GM12878 (cell line): ENCODE measurements at regions not wholly inside any gene's neighbourhood (a gene's known extent, or its start where the extent isn't known, plus 50 kb on each side); places are given as distances from the start of the nearest gene placed in this dataset.

Experiments
- ATAC-seq: fragments of 200-7000 bp; cut with Tn5 transposase; 3 replicates; pipeline ENCODE4 v1.9.1; 2020; ENCODE audit warnings: mild to moderate bottlenecking, moderate library complexity
- BruUV-seq: library from RNA; stranded (reverse); fragments of 400-500 nt; replicated peaks from 2 replicates; lab custom pipeline; 2021; lab: Mats Ljungman, UMichigan
- CTCF ChIA-PET: fragments of 300-600 bp; sonication (Branson Sonifier 250); formaldehyde crosslinking; extraction: SDS; loops from one replicate; lab custom pipeline; 2021; ENCODE audit warnings: inconsistent platforms; lab: Yijun Ruan, JAX
- POLR2A ChIA-PET: fragments of 350-600 bp; formaldehyde crosslinking; extraction: SDS; loops from one replicate; lab custom pipeline; 2021; ENCODE audit warnings: inconsistent platforms; lab: Charles Lee
- RAD21 ChIA-PET: fragments of 300-600 bp; sonication (Branson Sonifier 250); formaldehyde crosslinking; loops from one replicate; lab custom pipeline; 2023; ENCODE audit warnings: antibody characterized with exemption; ENCODE audit not compliant: unreplicated experiment; lab: Charles Lee
- SMC1A ChIA-PET: fragments of 300-600 bp; sonication (Branson Sonifier 250); formaldehyde crosslinking; loops from one replicate; lab custom pipeline; 2023; ENCODE audit not compliant: unreplicated experiment, uncharacterized antibody; lab: Charles Lee
- DNase-seq: peaks from one replicate; pipeline ENCODE4 v3.0.0-alpha.2; 2011; ENCODE audit warnings: low read depth, low spot score
- FAIRE-seq: peaks from 3 replicates; lab custom pipeline; 2011; peaks lifted over from hg19 to GRCh38; lab: Jason Lieb, UNC
- H2AFZ ChIP-seq: 2 replicates; pipeline ENCODE4 v1.6.0; 2011; ENCODE audit warnings: low read depth, low read length, control low read depth; ENCODE audit not compliant: control insufficient read depth
- H3K27ac ChIP-seq: 2 replicates; pipeline ENCODE4 v1.5.1; 2011; ENCODE audit warnings: control low read depth; ENCODE audit not compliant: control insufficient read depth, insufficient read depth
- H3K27me3 ChIP-seq, 2 experiments: replicated peaks in 1 of 2; 2 replicates each; pipeline versions ENCODE4 v1.6.0 to v1.6.1; 2011; ENCODE audit warnings: low read length in 1 of 2; ENCODE audit not compliant: control insufficient read depth in 2 of 2, insufficient read depth in 2 of 2
- H3K36me3 ChIP-seq, 2 experiments: 2 replicates each; pipeline ENCODE4 v1.5.1; 2011; ENCODE audit warnings: low read length in 1 of 2; ENCODE audit not compliant: control insufficient read depth in 2 of 2, insufficient read depth in 2 of 2
- H3K4me1 ChIP-seq: 2 replicates; pipeline ENCODE4 v1.6.1; 2011; ENCODE audit warnings: mild to moderate bottlenecking, low read length, moderate library complexity, mixed read lengths; ENCODE audit not compliant: control insufficient read depth, insufficient read depth
- H3K4me2 ChIP-seq: 2 replicates; pipeline ENCODE4 v1.6.0; 2011; ENCODE audit warnings: control low read depth; ENCODE audit not compliant: control insufficient read depth, insufficient read depth
- H3K4me3 ChIP-seq: fragments of 200-600 bp; sonication (generic); 2 replicates; pipeline ENCODE4 v1.5.1; 2016
- H3K79me2 ChIP-seq: 2 replicates; pipeline ENCODE4 v1.6.0; 2011; ENCODE audit warnings: low read length; ENCODE audit not compliant: control insufficient read depth, insufficient read depth
- H3K9ac ChIP-seq: 2 replicates; pipeline ENCODE4 v1.8.0; 2011; ENCODE audit warnings: low read length, control low read depth, mixed read lengths; ENCODE audit not compliant: control insufficient read depth, insufficient read depth
- H3K9me3 ChIP-seq: replicated peaks from 3 replicates; pipeline ENCODE4 v1.5.1; 2011; ENCODE audit warnings: mild to moderate bottlenecking, low read length; ENCODE audit not compliant: control insufficient read depth, insufficient read depth
- H4K20me1 ChIP-seq: 2 replicates; pipeline ENCODE4 v1.6.0; 2011; ENCODE audit not compliant: control insufficient read depth, insufficient read depth
- ASH2L ChIP-seq: fragments of 300-600, 200-600 bp; sonication (generic); IDR thresholded peaks from 2 replicates; pipeline ENCODE4 v1.6.1; 2017; ENCODE audit warnings: low read depth, mild to moderate bottlenecking, borderline replicate concordance
- BRCA1 ChIP-seq: IDR thresholded peaks from 2 replicates; pipeline ENCODE4 v1.6.1; 2011; ENCODE audit warnings: low read depth, low read length, improper control_type of control experiment
- GATAD2B ChIP-seq: fragments of 450-650 bp; conservative IDR thresholded peaks from 2 replicates; pipeline ENCODE4 v1.6.1; 2017; ENCODE audit warnings: low read depth, mild to moderate bottlenecking, moderate library complexity
- NBN ChIP-seq: fragments of 450-650 bp; IDR thresholded peaks from 2 replicates; pipeline ENCODE4 v1.6.1; 2016
- RAD21 ChIP-seq: IDR thresholded peaks from 2 replicates; pipeline ENCODE4 v1.6.1; 2011; ENCODE audit warnings: mild to moderate bottlenecking, low read depth, low read length, moderate library complexity; ENCODE audit not compliant: insufficient read depth
- RCOR1 ChIP-seq: conservative IDR thresholded peaks from 2 replicates; pipeline ENCODE4 v1.6.1; 2012; ENCODE audit warnings: low read depth, low read length, improper control_type of control experiment
- RUNX3 ChIP-seq: IDR thresholded peaks from 2 replicates; pipeline ENCODE4 v1.6.1; 2012; ENCODE audit warnings: low read length, inconsistent platforms
- TBL1XR1 ChIP-seq: IDR thresholded peaks from 2 replicates; pipeline ENCODE4 v1.6.1; 2012; ENCODE audit warnings: low read depth, low read length, improper control_type of control experiment
- ZNF207 ChIP-seq: fragments of 450-650 bp; IDR thresholded peaks from 2 replicates; pipeline ENCODE4 v1.6.1; 2014; ENCODE audit warnings: antibody characterized with exemption, mild to moderate bottlenecking, borderline replicate concordance
- ZZZ3 ChIP-seq: IDR thresholded peaks from 2 replicates; pipeline ENCODE4 v1.6.1; 2011; ENCODE audit warnings: low read depth; ENCODE audit not compliant: control insufficient read depth, insufficient read length
- WGBS: methylation state at CpG from one replicate; pipeline ENCODE4 v1.1.6; 2016; ENCODE audit warnings: low lambda C conversion rate; ENCODE audit not compliant: insufficient replicate concordance, insufficient coverage; ENCODE audit errors: missing lambda C conversion rate; 5-methylcytosine and 5-hydroxymethylcytosine counted together
- in situ Hi-C: fragments of 300-500 bp; cut with MboI; formaldehyde crosslinking; loops from 9 replicates; pipeline ENCODE4 v1.14.3; 2018; ENCODE audit warnings: mixed read lengths
- intact Hi-C: fragments of 100-400 bp; cut with micrococcal nuclease; formaldehyde crosslinking; loops from one replicate; pipeline ENCODE4 v1.14.2; 2022; ENCODE audit not compliant: unreplicated experiment
- TF ChIP-seq, protein P1 (sequence below): fragments of 450-650 bp; IDR thresholded peaks from 2 replicates; pipeline ENCODE4 v1.6.1; 2017; ENCODE audit warnings: mild to moderate bottlenecking, low read depth, inconsistent platforms; ENCODE audit not compliant: poor library complexity, severe bottlenecking
- TF ChIP-seq, protein P2 (sequence below): IDR thresholded peaks from 2 replicates; pipeline ENCODE4 v1.6.1; 2012; ENCODE audit warnings: low read depth, low read length, improper control_type of control experiment
- TF ChIP-seq, protein P3 (sequence below): fragments of 450-650 bp; IDR thresholded peaks from 2 replicates; pipeline ENCODE4 v1.6.1; 2016; ENCODE audit warnings: mild to moderate bottlenecking

DNA sequence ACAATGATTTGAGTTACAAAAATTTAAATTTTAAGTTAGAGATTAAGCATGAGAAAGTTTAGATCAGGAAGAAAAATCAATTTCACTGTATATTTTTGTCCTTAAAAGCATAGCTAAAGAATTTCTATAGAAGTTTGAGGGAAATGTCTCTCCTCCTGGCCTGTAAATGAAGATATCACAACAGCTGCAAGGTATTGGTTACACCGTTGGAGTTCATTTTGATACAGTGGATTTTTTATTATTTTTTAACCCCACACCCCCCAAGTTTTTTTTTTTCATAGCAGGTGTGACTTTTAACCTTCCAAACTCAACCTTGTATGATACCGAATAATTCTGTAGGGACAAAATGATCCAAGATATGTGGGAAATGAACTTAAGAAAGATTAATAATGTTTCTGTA is 156.3 kb downstream of the DISP1 start:
- Histone ChIP-seq H3K27ac (no peak overlapping the region), H3K9me3 (no peaks in the 10 kb centered on the region), H4K20me1 (no peaks in the 10 kb centered on the region), H3K4me1 (no peaks in the 10 kb centered on the region), H3K4me3 (no peak overlapping the region), H3K4me2 (no peak overlapping the region), H2AFZ (no peak overlapping the region), H3K79me2 (no peaks in the 10 kb centered on the region), H3K36me3 (no peaks in the 10 kb centered on the region), H3K27me3 (no peaks in the 10 kb centered on the region), H3K9ac (no peak overlapping the region)
- ChIA-PET POLR2A (no interaction called here), RAD21 (no interaction called here), CTCF (interaction anchor here (0.7 kb wide), 1 partner anchor 142 kb away, joined by 3 read pairs; no protein-coding TSS in a partner anchor), SMC1A (no interaction called here)
- FAIRE-seq = no peak
- WGBS = 75% methylated on average over 2 of the region's 2 CpGs
- no TSS peak for BruUV-seq
- no peak for ATAC-seq
- DNase-seq = no peak
- intact Hi-C loops = no loop called here
- in situ Hi-C loops = no loop called here
- TF ChIP-seq GATAD2B = no peak
- no peak for TF ChIP-seq RUNX3

DNA sequence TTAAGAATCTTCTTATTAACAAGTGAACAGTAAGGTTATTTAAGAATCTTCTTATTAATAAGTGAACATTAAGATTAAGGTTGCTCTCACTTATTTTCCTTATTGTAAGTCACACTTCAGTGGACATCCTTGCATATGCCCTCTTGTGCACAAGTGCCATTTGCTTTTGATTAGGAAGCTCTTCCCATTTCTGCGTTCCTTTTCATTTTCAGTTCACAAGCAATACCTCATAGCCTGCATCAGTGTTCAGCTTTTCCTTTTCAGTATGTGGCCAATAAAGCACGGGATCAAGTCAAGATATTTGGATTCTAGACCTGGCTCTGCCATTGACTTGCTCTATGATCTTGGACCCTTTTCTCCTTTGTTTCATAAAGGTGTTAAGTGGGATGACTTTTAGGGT is 158.7 kb downstream of the DISP1 start:
- 50% methylated on average over 2 of the region's 2 CpGs for WGBS
- TF ChIP-seq ZNF207 = no peak
- TF ChIP-seq RAD21 = no peak
- TF ChIP-seq, protein P1, sequence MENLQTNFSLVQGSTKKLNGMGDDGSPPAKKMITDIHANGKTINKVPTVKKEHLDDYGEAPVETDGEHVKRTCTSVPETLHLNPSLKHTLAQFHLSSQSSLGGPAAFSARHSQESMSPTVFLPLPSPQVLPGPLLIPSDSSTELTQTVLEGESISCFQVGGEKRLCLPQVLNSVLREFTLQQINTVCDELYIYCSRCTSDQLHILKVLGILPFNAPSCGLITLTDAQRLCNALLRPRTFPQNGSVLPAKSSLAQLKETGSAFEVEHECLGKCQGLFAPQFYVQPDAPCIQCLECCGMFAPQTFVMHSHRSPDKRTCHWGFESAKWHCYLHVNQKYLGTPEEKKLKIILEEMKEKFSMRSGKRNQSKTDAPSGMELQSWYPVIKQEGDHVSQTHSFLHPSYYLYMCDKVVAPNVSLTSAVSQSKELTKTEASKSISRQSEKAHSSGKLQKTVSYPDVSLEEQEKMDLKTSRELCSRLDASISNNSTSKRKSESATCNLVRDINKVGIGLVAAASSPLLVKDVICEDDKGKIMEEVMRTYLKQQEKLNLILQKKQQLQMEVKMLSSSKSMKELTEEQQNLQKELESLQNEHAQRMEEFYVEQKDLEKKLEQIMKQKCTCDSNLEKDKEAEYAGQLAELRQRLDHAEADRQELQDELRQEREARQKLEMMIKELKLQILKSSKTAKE = no peak
- no peak for TF ChIP-seq RCOR1
- no peak for TF ChIP-seq BRCA1
- TF ChIP-seq, protein P2, sequence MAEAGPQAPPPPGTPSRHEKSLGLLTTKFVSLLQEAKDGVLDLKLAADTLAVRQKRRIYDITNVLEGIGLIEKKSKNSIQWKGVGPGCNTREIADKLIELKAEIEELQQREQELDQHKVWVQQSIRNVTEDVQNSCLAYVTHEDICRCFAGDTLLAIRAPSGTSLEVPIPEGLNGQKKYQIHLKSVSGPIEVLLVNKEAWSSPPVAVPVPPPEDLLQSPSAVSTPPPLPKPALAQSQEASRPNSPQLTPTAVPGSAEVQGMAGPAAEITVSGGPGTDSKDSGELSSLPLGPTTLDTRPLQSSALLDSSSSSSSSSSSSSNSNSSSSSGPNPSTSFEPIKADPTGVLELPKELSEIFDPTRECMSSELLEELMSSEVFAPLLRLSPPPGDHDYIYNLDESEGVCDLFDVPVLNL = no peak
- no peak for TF ChIP-seq NBN
- no peak for TF ChIP-seq ASH2L
- TF ChIP-seq, protein P3, sequence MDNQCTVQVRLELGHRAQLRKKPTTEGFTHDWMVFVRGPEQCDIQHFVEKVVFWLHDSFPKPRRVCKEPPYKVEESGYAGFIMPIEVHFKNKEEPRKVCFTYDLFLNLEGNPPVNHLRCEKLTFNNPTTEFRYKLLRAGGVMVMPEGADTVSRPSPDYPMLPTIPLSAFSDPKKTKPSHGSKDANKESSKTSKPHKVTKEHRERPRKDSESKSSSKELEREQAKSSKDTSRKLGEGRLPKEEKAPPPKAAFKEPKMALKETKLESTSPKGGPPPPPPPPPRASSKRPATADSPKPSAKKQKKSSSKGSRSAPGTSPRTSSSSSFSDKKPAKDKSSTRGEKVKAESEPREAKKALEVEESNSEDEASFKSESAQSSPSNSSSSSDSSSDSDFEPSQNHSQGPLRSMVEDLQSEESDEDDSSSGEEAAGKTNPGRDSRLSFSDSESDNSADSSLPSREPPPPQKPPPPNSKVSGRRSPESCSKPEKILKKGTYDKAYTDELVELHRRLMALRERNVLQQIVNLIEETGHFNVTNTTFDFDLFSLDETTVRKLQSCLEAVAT = no peak
- TF ChIP-seq ZZZ3 = no peak
- TF ChIP-seq TBL1XR1 = no peak

More for the DNA sequence above, 158.7 kb downstream of the DISP1 start:
- ChIA-PET SMC1A (interaction anchor here (1.0 kb wide), 1 partner anchor 76 kb away, joined by 3 read pairs; no protein-coding TSS in a partner anchor), RAD21 (no interaction called here), CTCF (interaction anchor here (0.6 kb wide), 1 partner anchor 1484 kb away, joined by 4 read pairs; no protein-coding TSS in a partner anchor), POLR2A (no interaction called here)
- Histone ChIP-seq H3K9me3 (no peaks in the 10 kb centered on the region), H4K20me1 (no peaks in the 10 kb centered on the region), H3K27me3 (no peaks in the 10 kb centered on the region), H3K36me3 (no peaks in the 10 kb centered on the region), H3K27ac (no peak overlapping the region), H3K79me2 (no peaks in the 10 kb centered on the region), H3K4me3 (no peak overlapping the region), H3K4me2 (no peak overlapping the region), H3K4me1 (no peaks in the 10 kb centered on the region), H3K9ac (no peak overlapping the region), H2AFZ (no peak overlapping the region)
- FAIRE-seq (no peak), ATAC-seq (no peak), DNase-seq (no peak)
- BruUV-seq = no TSS peak
- intact Hi-C loops = no loop called here
- in situ Hi-C loops = no loop called here
